GM12801 (cell line): ENCODE measurements at regions not wholly inside any gene's neighbourhood (a gene's known extent, or its start where the extent isn't known, plus 50 kb on each side); places are given as distances from the start of the nearest gene placed in this dataset.

Source experiments
- CTCF ChIP-seq: IDR thresholded peaks from one replicate; pipeline ENCODE4 v1.5.1; 2011; ENCODE audit warnings: control low read depth; ENCODE audit not compliant: insufficient read length; ENCODE audit errors: extremely low read depth

GRCh38 chr5:100249211-100249883 is 285.8 kb upstream of the FAM174A start:
- TF ChIP-seq CTCF: no peak

DNA sequence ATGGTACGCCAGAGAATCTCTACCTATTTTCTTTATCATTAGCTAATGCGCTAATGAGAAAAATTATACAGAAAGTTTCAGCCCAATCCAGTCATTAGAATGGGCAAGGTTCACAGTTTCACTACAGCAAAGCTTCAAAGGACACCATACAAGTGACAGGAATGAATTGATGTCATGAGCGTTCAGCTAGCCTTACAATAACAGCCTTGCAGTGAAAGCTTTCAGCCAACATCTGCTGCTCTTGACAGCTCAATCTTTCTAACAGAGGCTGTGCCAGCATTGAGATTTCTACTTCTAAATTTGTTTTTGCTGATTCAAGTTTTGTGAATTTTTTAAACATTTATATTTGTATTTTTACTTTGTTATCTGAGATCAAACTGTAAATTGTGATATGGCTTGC is 302.4 kb upstream of the FAM174A start:
- TF ChIP-seq CTCF: no peak

DNA sequence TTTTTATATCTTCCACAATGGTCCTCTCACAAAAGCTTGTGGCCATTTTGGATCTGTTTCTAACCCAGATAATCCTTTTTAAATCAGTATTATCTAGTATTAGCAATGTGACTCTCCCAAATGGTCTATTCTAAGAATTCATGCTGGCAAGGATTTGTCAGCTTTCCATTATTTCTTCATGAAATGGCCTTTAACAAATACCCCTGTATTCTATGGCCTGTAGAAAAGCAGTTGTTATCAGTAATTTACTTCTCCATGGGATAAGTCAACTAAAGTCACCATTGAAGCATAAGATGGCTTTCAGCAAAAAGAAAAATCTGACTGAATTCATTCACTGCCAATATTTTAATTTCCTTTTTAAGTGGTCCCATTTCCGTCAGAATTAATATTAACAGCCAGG is 346.4 kb upstream of the FAM174A start:
- no peak for TF ChIP-seq CTCF

DNA sequence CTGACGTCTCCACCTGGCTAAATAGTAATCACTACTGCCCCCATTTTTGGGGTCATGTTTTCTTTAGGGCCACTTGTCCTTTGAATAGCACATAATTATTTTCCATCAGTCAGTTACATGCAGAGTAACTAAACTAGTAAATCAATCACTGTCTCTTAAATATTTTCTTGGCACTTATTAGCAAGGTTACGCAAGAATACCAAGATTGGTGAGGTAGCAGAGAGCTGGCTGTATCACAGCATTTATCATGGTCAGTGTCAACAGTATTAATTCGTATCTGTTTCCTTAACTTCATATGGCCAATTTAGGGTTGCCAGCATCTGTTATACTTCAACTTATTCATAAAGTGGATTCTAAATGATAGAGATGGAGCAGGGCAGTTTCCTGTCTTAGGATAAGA is 346.8 kb upstream of the FAM174A start:
- TF ChIP-seq CTCF: no peak

GRCh38 chr5:100186181-100186580 is 349.0 kb upstream of the FAM174A start:
- no peak for TF ChIP-seq CTCF

GRCh38 chr5:100182402-100182801 is 352.8 kb upstream of the FAM174A start:
- TF ChIP-seq CTCF: no peak

DNA sequence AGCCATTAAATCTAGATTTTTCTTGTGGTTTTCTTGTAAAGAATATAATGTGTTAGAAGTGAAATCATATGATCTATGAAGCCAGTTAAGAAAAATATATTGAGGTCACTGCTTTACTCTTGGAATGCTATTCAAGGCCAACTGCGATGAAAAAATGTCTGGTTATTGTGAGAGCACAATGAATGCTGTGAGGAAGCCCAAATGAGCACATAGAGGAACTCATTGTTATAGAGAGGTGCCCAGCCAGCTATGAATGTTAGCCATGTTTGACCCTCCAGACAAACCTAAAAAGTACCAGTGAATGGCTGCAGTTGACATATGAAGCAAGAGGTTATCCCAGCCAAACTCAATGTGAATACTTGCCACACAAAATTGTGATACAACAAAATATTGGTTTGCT is 359.8 kb upstream of the FAM174A start:
- TF ChIP-seq CTCF: no peak
